Glutamatergic neuron (in vitro differentiated cells): ENCODE measurements at regions not wholly inside any gene's neighbourhood (a gene's known extent, or its start where the extent isn't known, plus 50 kb on each side); places are given as distances from the start of the nearest gene placed in this dataset.

Source experiments
- DNase-seq: peaks from one replicate; pipeline ENCODE4 v3.0.0; 2022
- H3K27ac Mint-ChIP-seq: one replicate; pipeline ENCODE4 v1.8.0; 2020; ENCODE audit warnings: mild to moderate bottlenecking, mixed read lengths, inconsistent platforms; ENCODE audit not compliant: unreplicated experiment
- H3K27me3 Mint-ChIP-seq: one replicate; pipeline ENCODE4 v1.8.0; 2020; ENCODE audit warnings: mild to moderate bottlenecking, moderate library complexity, mixed read lengths, inconsistent platforms; ENCODE audit not compliant: unreplicated experiment
- H3K36me3 Mint-ChIP-seq: one replicate; pipeline ENCODE4 v1.8.0; 2020; ENCODE audit warnings: mild to moderate bottlenecking, mixed read lengths, inconsistent platforms; ENCODE audit not compliant: unreplicated experiment
- H3K4me1 Mint-ChIP-seq: one replicate; pipeline ENCODE4 v1.8.0; 2020; ENCODE audit warnings: mild to moderate bottlenecking, low read depth, mixed read lengths, inconsistent platforms; ENCODE audit not compliant: unreplicated experiment
- H3K4me3 Mint-ChIP-seq: one replicate; pipeline ENCODE4 v1.8.0; 2020; ENCODE audit warnings: mild to moderate bottlenecking, mixed read lengths, inconsistent platforms; ENCODE audit not compliant: unreplicated experiment
- H3K9me3 Mint-ChIP-seq: one replicate; pipeline ENCODE4 v1.8.0; 2020; ENCODE audit warnings: mild to moderate bottlenecking, moderate library complexity, mixed read lengths, inconsistent platforms; ENCODE audit not compliant: unreplicated experiment
- CTCF ChIP-seq: fragments of 200-600 bp; sonication (generic); IDR thresholded peaks from one replicate; pipeline ENCODE4 v1.5.0; 2021; ENCODE audit not compliant: partially characterized antibody, unreplicated experiment

- Mint-ChIP-seq H3K4me1 (no peaks in the 10 kb centered on the region), H3K36me3 (no peaks in the 10 kb centered on the region), H3K27ac (no peak overlapping the region), H3K4me3 (no peak overlapping the region), H3K27me3 (no peaks in the 10 kb centered on the region), H3K9me3 (no peaks in the 10 kb centered on the region)
- no peak for DNase-seq
- no peak for TF ChIP-seq CTCF
Observed at GRCh38 chr10:4254101-4254994, 469.3 kb upstream of the KLF6 start.

- Mint-ChIP-seq H3K4me3 (no peak overlapping the region), H3K9me3 (no peaks in the 10 kb centered on the region), H3K36me3 (no peaks in the 10 kb centered on the region), H3K4me1 (no peaks in the 10 kb centered on the region), H3K27ac (no peak overlapping the region), H3K27me3 (no peaks in the 10 kb centered on the region)
- TF ChIP-seq CTCF = no peak
- DNase-seq = no peak
Observed at GRCh38 chr10:4252701-4253100, 467.7 kb upstream of the KLF6 start.

DNA sequence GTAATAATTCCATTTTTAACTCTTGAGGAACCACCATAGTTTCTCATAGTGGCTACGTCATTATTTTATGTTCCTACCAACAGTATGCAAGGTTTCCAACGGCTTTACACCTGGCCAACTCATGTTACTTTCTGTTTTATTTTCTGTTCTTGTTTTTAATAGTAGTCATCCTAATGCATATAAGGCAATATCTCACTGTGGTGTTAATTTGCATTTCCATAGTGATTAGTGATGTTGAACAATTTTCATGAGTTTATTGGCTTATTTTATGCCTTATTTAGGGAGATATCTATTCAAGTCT, 465.5 kb upstream of the KLF6 start:
- no peak overlapping the region for H3K4me3 Mint-ChIP-seq
- no peaks in the 10 kb centered on the region for H3K4me1 Mint-ChIP-seq
- no peak for TF ChIP-seq CTCF
- no peak for DNase-seq
- no peaks in the 10 kb centered on the region for H3K27me3 Mint-ChIP-seq
- H3K9me3 Mint-ChIP-seq = peaks cover under 1% of the 10 kb centered on the region
- no peaks in the 10 kb centered on the region for H3K36me3 Mint-ChIP-seq
- no peak overlapping the region for H3K27ac Mint-ChIP-seq

DNA sequence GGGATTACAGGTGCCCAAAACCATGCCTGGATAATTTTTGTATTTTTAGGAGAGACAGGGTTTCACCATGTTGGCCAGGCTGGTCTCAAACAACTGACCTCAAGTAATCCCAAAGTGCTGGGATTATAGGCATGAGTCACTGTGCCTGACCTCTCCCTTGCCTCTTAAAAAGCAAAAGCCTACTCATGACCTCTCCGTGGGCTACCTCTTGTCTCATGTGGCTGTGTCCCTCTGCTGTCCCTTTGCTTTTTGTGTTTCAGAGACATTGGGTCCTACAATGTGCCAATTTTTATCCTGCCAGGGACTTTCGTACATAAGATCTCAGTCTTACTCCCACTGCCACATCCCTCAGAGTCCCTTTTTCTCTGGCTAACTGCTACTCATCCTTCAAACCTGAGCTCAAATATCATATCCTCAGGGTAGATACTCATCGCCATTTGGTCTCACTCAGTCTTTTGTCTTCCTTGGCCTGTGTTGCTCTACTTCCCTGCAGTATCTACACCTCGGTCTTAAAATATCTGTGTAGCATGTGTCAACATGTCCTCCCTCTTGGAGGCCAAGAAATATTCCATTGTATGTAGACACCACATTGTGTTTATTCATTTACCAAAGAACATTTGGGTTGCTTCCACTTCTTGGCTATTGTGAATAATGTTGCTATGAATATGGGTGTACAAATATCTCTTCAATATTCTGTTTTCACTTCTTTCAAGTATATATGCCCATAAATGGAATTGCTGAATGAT, 465.0 kb upstream of the KLF6 start:
- H3K4me3 Mint-ChIP-seq = no peak overlapping the region
- no peak for TF ChIP-seq CTCF
- H3K27me3 Mint-ChIP-seq = no peaks in the 10 kb centered on the region
- H3K9me3 Mint-ChIP-seq = peaks cover 2% of the 10 kb centered on the region
- no peak overlapping the region for H3K27ac Mint-ChIP-seq
- no peaks in the 10 kb centered on the region for H3K4me1 Mint-ChIP-seq
- no peak for DNase-seq
- H3K36me3 Mint-ChIP-seq = no peaks in the 10 kb centered on the region

- H3K27ac Mint-ChIP-seq = no peak overlapping the region
- H3K27me3 Mint-ChIP-seq = no peaks in the 10 kb centered on the region
- H3K9me3 Mint-ChIP-seq = peaks cover 2% of the 10 kb centered on the region
- no peaks in the 10 kb centered on the region for H3K36me3 Mint-ChIP-seq
- DNase-seq = no peak
- no peak overlapping the region for H3K4me3 Mint-ChIP-seq
- no peak for TF ChIP-seq CTCF
- no peaks in the 10 kb centered on the region for H3K4me1 Mint-ChIP-seq
Observed at GRCh38 chr10:4247379-4247778, 462.4 kb upstream of the KLF6 start.
